ENCODE measurements at regions not wholly inside any gene's neighbourhood (a gene's known extent, or its start where the extent isn't known, plus 50 kb on each side); places are given as distances from the start of the nearest gene placed in this dataset.

DNA sequence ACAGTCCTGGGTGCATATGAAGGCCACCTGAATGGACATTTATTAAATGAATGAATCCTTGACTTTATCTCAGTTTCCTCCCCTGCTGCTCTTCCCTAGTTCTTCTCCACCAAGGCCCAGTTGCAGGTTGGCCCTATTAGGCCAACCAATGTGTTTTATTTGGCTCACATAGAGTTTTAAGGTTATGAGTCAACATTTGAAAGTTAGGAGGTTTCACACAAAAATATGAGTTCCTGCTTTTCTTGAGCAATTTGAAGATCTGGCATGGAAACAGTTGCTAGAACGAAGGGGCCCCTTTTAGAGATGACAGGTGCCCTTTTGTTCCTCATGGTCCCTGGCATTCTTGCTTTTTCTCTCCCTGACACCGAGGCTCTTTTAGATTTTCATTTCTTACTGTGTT, 83.0 kb upstream of the PDZRN3 start:
- no peak for TF ChIP-seq EZH2phosphoT487 (IDR thresholded peaks at IDR 0.05; ENCODE audit: insufficient read depth, low read depth)
- no peak for TF ChIP-seq EZH2 (IDR thresholded peaks at IDR 0.05; ENCODE audit: insufficient read depth, poor library complexity, severe bottlenecking)

Measured in GM23248 (cell line).